HEK293 (cell line): ENCODE measurements at regions not wholly inside any gene's neighbourhood (a gene's known extent, or its start where the extent isn't known, plus 50 kb on each side); places are given as distances from the start of the nearest gene placed in this dataset.

Experiments used
- CTCF ChIA-PET: fragments of 350-600 bp; formaldehyde crosslinking; extraction: SDS; loops from one replicate; lab custom pipeline; 2021; ENCODE audit warnings: antibody characterized with exemption; lab: Yijun Ruan, JAX
- POLR2A ChIA-PET: fragments of 300-600 bp; formaldehyde crosslinking; extraction: SDS; loops from one replicate; lab custom pipeline; 2020; ENCODE audit warnings: antibody characterized with exemption, inconsistent platforms; lab: Yijun Ruan, JAX
- H3K27ac ChIP-seq: fragments of 200-500 bp; sonication (Bioruptor generic); 2 replicates; pipeline ENCODE4 v1.5.1; 2014; ENCODE audit warnings: low read depth, low read length, control low read depth, inconsistent platforms; ENCODE audit errors: extremely low read depth
- H3K36me3 ChIP-seq, 2 experiments: fragments of 200-500 bp in 1 of 2; sonication (Bioruptor generic) in 1 of 2; 1 replicate in 1 of 2; 2 replicates in 1 of 2; pipeline ENCODE4 v1.5.1; 2014 to 2017; ENCODE audit warnings: inconsistent platforms in 2 of 2, low read length in 2 of 2; ENCODE audit not compliant: control insufficient read depth in 2 of 2, insufficient read depth in 1 of 2
- H3K4me1 ChIP-seq: fragments of 200-500 bp; sonication (Bioruptor generic); 2 replicates; pipeline ENCODE4 v1.5.1; 2014; ENCODE audit warnings: mild to moderate bottlenecking, low read length, inconsistent platforms; ENCODE audit not compliant: control insufficient read depth, insufficient read depth
- H3K4me3 ChIP-seq: 2 replicates; pipeline ENCODE4 v1.5.1; 2011; ENCODE audit warnings: low read depth, mild to moderate bottlenecking, control low read depth, low read length, moderate library complexity
- H3K9me3 ChIP-seq: fragments of 200-500 bp; sonication (Bioruptor generic); 2 replicates; pipeline ENCODE4 v1.5.1; 2014; ENCODE audit warnings: low read depth, low read length, inconsistent platforms; ENCODE audit not compliant: control insufficient read depth, insufficient read depth
- ATF2 ChIP-seq: fragments of 450-650 bp; formaldehyde crosslinking; IDR thresholded peaks from 2 replicates; pipeline ENCODE4 v1.5.1; 2016; ENCODE audit warnings: missing biosample characterization, missing genetic modification characterization, low read depth
- MZF1 ChIP-seq: fragments of 450-650 bp; formaldehyde crosslinking; IDR thresholded peaks from 2 replicates; pipeline ENCODE4 v1.5.1; 2017; ENCODE audit warnings: missing biosample characterization, missing genetic modification characterization, borderline replicate concordance
- PATZ1 ChIP-seq: fragments of 450-650 bp; formaldehyde crosslinking; IDR thresholded peaks from 2 replicates; pipeline ENCODE4 v1.5.1; 2016; ENCODE audit warnings: missing biosample characterization, missing genetic modification characterization
- PRDM10 ChIP-seq: fragments of 450-650 bp; formaldehyde crosslinking; IDR thresholded peaks from 2 replicates; pipeline ENCODE4 v1.5.1; 2016; ENCODE audit warnings: missing biosample characterization, missing genetic modification characterization
- ZBTB11 ChIP-seq: fragments of 450-650 bp; formaldehyde crosslinking; conservative IDR thresholded peaks from 2 replicates; pipeline ENCODE4 v1.5.1; 2016; ENCODE audit warnings: low read depth, missing biosample characterization, missing genetic modification characterization
- ZBTB26 ChIP-seq: fragments of 450-650 bp; formaldehyde crosslinking; optimal IDR thresholded peaks from 2 replicates; pipeline ENCODE3; 2016; ENCODE audit warnings: missing biosample characterization, mild to moderate bottlenecking, missing genetic modification characterization
- ZBTB6 ChIP-seq: fragments of 450-650 bp; formaldehyde crosslinking; IDR thresholded peaks from 2 replicates; pipeline ENCODE4 v1.5.1; 2017; ENCODE audit warnings: missing biosample characterization, missing genetic modification characterization
- ZNF132 ChIP-seq: fragments of 450-650 bp; formaldehyde crosslinking; IDR thresholded peaks from 2 replicates; pipeline ENCODE4 v1.5.1; 2017; ENCODE audit warnings: missing biosample characterization, missing genetic modification characterization, borderline replicate concordance
- ZNF169 ChIP-seq: fragments of 450-650 bp; formaldehyde crosslinking; IDR thresholded peaks from 2 replicates; pipeline ENCODE4 v1.5.1; 2016; ENCODE audit warnings: missing biosample characterization, missing genetic modification characterization
- ZNF202 ChIP-seq: fragments of 450-650 bp; formaldehyde crosslinking; IDR thresholded peaks from 2 replicates; pipeline ENCODE4 v1.5.1; 2016; ENCODE audit warnings: missing biosample characterization, missing genetic modification characterization, borderline replicate concordance
- ZNF223 ChIP-seq: fragments of 450-650 bp; formaldehyde crosslinking; IDR thresholded peaks from 2 replicates; pipeline ENCODE4 v1.5.1; 2016; ENCODE audit warnings: missing biosample characterization, missing genetic modification characterization
- ZNF26 ChIP-seq: fragments of 450-650 bp; formaldehyde crosslinking; IDR thresholded peaks from 2 replicates; pipeline ENCODE4 v1.5.1; 2016; ENCODE audit warnings: missing biosample characterization, missing genetic modification characterization
- ZNF530 ChIP-seq: fragments of 450-650 bp; formaldehyde crosslinking; IDR thresholded peaks from 2 replicates; pipeline ENCODE4 v1.5.1; 2016; ENCODE audit warnings: low read depth, missing biosample characterization, missing genetic modification characterization
- ZNF645 ChIP-seq: fragments of 450-650 bp; formaldehyde crosslinking; IDR thresholded peaks from 2 replicates; pipeline ENCODE4; 2016; ENCODE audit warnings: missing biosample characterization, missing genetic modification characterization
- ZNF830 ChIP-seq: fragments of 450-650 bp; IDR thresholded peaks from 2 replicates; pipeline ENCODE4 v1.5.0; 2018; ENCODE audit warnings: missing biosample characterization, missing genetic modification characterization, low read depth, mild to moderate bottlenecking, moderate library complexity
- ZSCAN16 ChIP-seq: fragments of 450-650 bp; formaldehyde crosslinking; IDR thresholded peaks from 2 replicates; pipeline ENCODE4 v1.5.1; 2016; ENCODE audit warnings: missing biosample characterization, missing genetic modification characterization

- CTCF ChIA-PET: interaction anchor here (0.9 kb wide), 1 partner anchor 9 kb away, joined by 3 read pairs; no protein-coding TSS in a partner anchor
- no peak for TF ChIP-seq ZNF530 (tag by site-specific recombination)
- TF ChIP-seq ZNF132 (tag by site-specific recombination): no peak
- TF ChIP-seq ZNF169 (tag by site-specific recombination): no peak
- no peak for TF ChIP-seq PRDM10 (tag by site-specific recombination)
- TF ChIP-seq ZNF202 (tag by site-specific recombination): no peak
- TF ChIP-seq ZSCAN16 (tag by site-specific recombination): no peak
- TF ChIP-seq PATZ1 (tag by site-specific recombination): no peak
- no peak for TF ChIP-seq ZBTB26 (tag by site-specific recombination)
- TF ChIP-seq ZNF223 (tag by site-specific recombination): no peak
- no peak for TF ChIP-seq ZBTB11 (tag by site-specific recombination)
- no peak for TF ChIP-seq ZNF830 (tag by site-specific recombination)
- no peak for TF ChIP-seq ZNF26 (tag by site-specific recombination)
- TF ChIP-seq ZBTB6 (tag by site-specific recombination): no peak
- TF ChIP-seq ZNF645 (tag by site-specific recombination): no peak
- no peak for TF ChIP-seq MZF1 (tag by site-specific recombination)
- no peak for TF ChIP-seq ATF2 (tag by site-specific recombination)
- Histone ChIP-seq H3K27ac (no peak overlapping the region), H3K9me3 (no peaks in the 10 kb centered on the region), H3K36me3 (no peaks in the 10 kb centered on the region), H3K4me1 (peaks cover 8% of the 10 kb centered on the region), H3K4me3 (no peak overlapping the region)
- POLR2A ChIA-PET: no interaction called here
Observed at GRCh38 chr6:145148776-145149175, 586.5 kb downstream of the EPM2A start.
